HUES64 (cell line): ENCODE measurements at regions not wholly inside any gene's neighbourhood (a gene's known extent, or its start where the extent isn't known, plus 50 kb on each side); places are given as distances from the start of the nearest gene placed in this dataset.

ENCODE experiments used
- H3K27ac ChIP-seq: 2 replicates; pipeline ENCODE4 v1.7.0; 2013; ENCODE audit warnings: low read depth, low read length, inconsistent platforms
- H3K27me3 ChIP-seq: 2 replicates; pipeline ENCODE4 v1.6.1; 2013; ENCODE audit warnings: mild to moderate bottlenecking, low read length; ENCODE audit not compliant: insufficient read depth
- H3K36me3 ChIP-seq: 2 replicates; pipeline ENCODE4 v1.6.1; 2013; ENCODE audit warnings: mild to moderate bottlenecking, low read length; ENCODE audit not compliant: insufficient read depth
- H3K4me1 ChIP-seq: 2 replicates; pipeline ENCODE4 v1.6.1; 2013; ENCODE audit warnings: mild to moderate bottlenecking, low read length, moderate library complexity; ENCODE audit not compliant: insufficient read depth
- H3K4me3 ChIP-seq: 2 replicates; pipeline ENCODE4 v1.5.1; 2013; ENCODE audit warnings: mild to moderate bottlenecking, low read length, moderate library complexity
- H3K9ac ChIP-seq: 2 replicates; pipeline ENCODE4 v1.6.1; 2013; ENCODE audit warnings: mild to moderate bottlenecking, low read depth, low read length
- H3K9me3 ChIP-seq: 2 replicates; pipeline ENCODE4 v1.6.1; 2013; ENCODE audit warnings: low read depth, low read length; ENCODE audit not compliant: insufficient read depth
- WGBS: fragments of 150-250, 120-280 bp; methylation state at CpG from one replicate; pipeline ENCODE4 v1.1.7; 2013; ENCODE audit warnings: missing lambda C conversion rate; 5-methylcytosine and 5-hydroxymethylcytosine counted together

- 92% methylated on average over 1 of the region's 1 CpG for WGBS
- Histone ChIP-seq H3K36me3 (no peaks in the 10 kb centered on the region), H3K27ac (no peak overlapping the region), H3K4me1 (no peaks in the 10 kb centered on the region), H3K9ac (no peak overlapping the region), H3K4me3 (no peak overlapping the region), H3K9me3 (no peaks in the 10 kb centered on the region), H3K27me3 (no peaks in the 10 kb centered on the region)
Measured at GRCh38 chr13:107360010-107360409, 792.1 kb upstream of the ARGLU1 start.

GRCh38 chr13:107358866-107359265, 790.9 kb upstream of the ARGLU1 start:
- H3K27me3 ChIP-seq = no peaks in the 10 kb centered on the region
- no CpG with 5 or more reads among the region's 1 CpG for WGBS

GRCh38 chr13:107351305-107351704, 783.4 kb upstream of the ARGLU1 start:
- WGBS = 85% methylated on average over 8 of the region's 8 CpGs
- no peaks in the 10 kb centered on the region for H3K36me3 ChIP-seq
- H3K4me3 ChIP-seq = no peak overlapping the region
- no peaks in the 10 kb centered on the region for H3K9me3 ChIP-seq
- peaks cover 7% of the 10 kb centered on the region; the same call in 1 of the 2 replicates for H3K4me1 ChIP-seq
- no peak overlapping the region for H3K9ac ChIP-seq
- H3K27me3 ChIP-seq = no peaks in the 10 kb centered on the region
- no peak overlapping the region for H3K27ac ChIP-seq

More at GRCh38 chr13:107358866-107359265, 790.9 kb upstream of the ARGLU1 start:
- H3K4me1 ChIP-seq = no peaks in the 10 kb centered on the region
- no peaks in the 10 kb centered on the region for H3K36me3 ChIP-seq
- no peak overlapping the region for H3K27ac ChIP-seq
- H3K4me3 ChIP-seq = no peak overlapping the region
- H3K9me3 ChIP-seq = no peaks in the 10 kb centered on the region
- H3K9ac ChIP-seq = no peak overlapping the region

GRCh38 chr13:107348925-107349324, 781.0 kb upstream of the ARGLU1 start:
- Histone ChIP-seq H3K9ac (no peak overlapping the region), H3K4me1 (peaks cover 7% of the 10 kb centered on the region; the same call in 1 of the 2 replicates), H3K36me3 (no peaks in the 10 kb centered on the region), H3K4me3 (no peak overlapping the region), H3K27me3 (no peaks in the 10 kb centered on the region), H3K27ac (no peak overlapping the region), H3K9me3 (no peaks in the 10 kb centered on the region)
- WGBS = 94% methylated on average over 2 of the region's 2 CpGs

GRCh38 chr13:107348471-107348870, 780.5 kb upstream of the ARGLU1 start:
- no peak overlapping the region for H3K27ac ChIP-seq
- H3K4me1 ChIP-seq = peaks cover 7% of the 10 kb centered on the region; the same call in 1 of the 2 replicates

GRCh38 chr13:107347641-107348369, 779.9 kb upstream of the ARGLU1 start:
- H3K4me1 ChIP-seq = peaks cover 7% of the 10 kb centered on the region; the same call in 1 of the 2 replicates
- no peak overlapping the region for H3K4me3 ChIP-seq
- no peak overlapping the region for H3K27ac ChIP-seq
- no peaks in the 10 kb centered on the region for H3K9me3 ChIP-seq
- H3K27me3 ChIP-seq = no peaks in the 10 kb centered on the region
- no peak overlapping the region for H3K9ac ChIP-seq
- H3K36me3 ChIP-seq = no peaks in the 10 kb centered on the region
- 94% methylated on average over 11 of the region's 14 CpGs for WGBS

More at GRCh38 chr13:107348471-107348870, 780.5 kb upstream of the ARGLU1 start:
- no peak overlapping the region for H3K4me3 ChIP-seq
- H3K9ac ChIP-seq = no peak overlapping the region
- no peaks in the 10 kb centered on the region for H3K27me3 ChIP-seq
- H3K9me3 ChIP-seq = no peaks in the 10 kb centered on the region
- H3K36me3 ChIP-seq = no peaks in the 10 kb centered on the region
- 93% methylated on average over 5 of the region's 6 CpGs for WGBS

- H3K27me3 ChIP-seq = no peaks in the 10 kb centered on the region
- H3K36me3 ChIP-seq = no peaks in the 10 kb centered on the region
- H3K9ac ChIP-seq = no peak overlapping the region
- no peak overlapping the region for H3K4me3 ChIP-seq
- no peaks in the 10 kb centered on the region for H3K9me3 ChIP-seq
- WGBS = 97% methylated on average over 3 of the region's 3 CpGs
- H3K4me1 ChIP-seq = peaks cover 7% of the 10 kb centered on the region
- no peak overlapping the region for H3K27ac ChIP-seq
Measured at GRCh38 chr13:107342747-107343146, 774.8 kb upstream of the ARGLU1 start.

- Histone ChIP-seq H3K36me3 (no peaks in the 10 kb centered on the region), H3K27ac (no peak overlapping the region), H3K9ac (no peak overlapping the region), H3K9me3 (no peaks in the 10 kb centered on the region), H3K4me3 (no peak overlapping the region), H3K27me3 (no peaks in the 10 kb centered on the region), H3K4me1 (peaks cover 7% of the 10 kb centered on the region)
- 72% methylated on average over 3 of the region's 4 CpGs for WGBS
Measured at GRCh38 chr13:107339209-107339608, 771.3 kb upstream of the ARGLU1 start.

- H3K36me3 ChIP-seq = no peaks in the 10 kb centered on the region
- H3K27ac ChIP-seq = no peak overlapping the region
- no peak overlapping the region for H3K4me3 ChIP-seq
- H3K27me3 ChIP-seq = no peaks in the 10 kb centered on the region
- no peaks in the 10 kb centered on the region for H3K4me1 ChIP-seq
- 91% methylated on average over 4 of the region's 4 CpGs for WGBS
- no peak overlapping the region for H3K9ac ChIP-seq
- no peaks in the 10 kb centered on the region for H3K9me3 ChIP-seq
Measured at GRCh38 chr13:107332188-107332587, 764.3 kb upstream of the ARGLU1 start.

- Histone ChIP-seq H3K27me3 (no peaks in the 10 kb centered on the region), H3K36me3 (no peaks in the 10 kb centered on the region), H3K4me1 (no peaks in the 10 kb centered on the region), H3K4me3 (no peak overlapping the region), H3K9me3 (no peaks in the 10 kb centered on the region), H3K9ac (no peak overlapping the region), H3K27ac (no peak overlapping the region)
- WGBS = 99% methylated on average over 4 of the region's 5 CpGs
Measured at GRCh38 chr13:107331359-107331758, 763.4 kb upstream of the ARGLU1 start.

- no peak overlapping the region for H3K9ac ChIP-seq
- H3K4me3 ChIP-seq = no peak overlapping the region
- no peaks in the 10 kb centered on the region for H3K27me3 ChIP-seq
- WGBS = 100% methylated on average over 3 of the region's 3 CpGs
- no peaks in the 10 kb centered on the region for H3K4me1 ChIP-seq
- no peaks in the 10 kb centered on the region for H3K9me3 ChIP-seq
- H3K27ac ChIP-seq = no peak overlapping the region
- no peaks in the 10 kb centered on the region for H3K36me3 ChIP-seq
Measured at GRCh38 chr13:107330484-107330883, 762.5 kb upstream of the ARGLU1 start.
